HFFc6 (cell line): ENCODE measurements at regions not wholly inside any gene's neighbourhood (a gene's known extent, or its start where the extent isn't known, plus 50 kb on each side); places are given as distances from the start of the nearest gene placed in this dataset.

ENCODE experiments used
- DNase-seq: peaks from one replicate; pipeline ENCODE4 v3.0.0-alpha.2; 2018
- H3K27ac Mint-ChIP-seq: 2 replicates; pipeline ENCODE4 v1.8.0; 2020; ENCODE audit warnings: mild to moderate bottlenecking, mixed read lengths
- H3K27me3 Mint-ChIP-seq: 2 replicates; pipeline ENCODE4 v1.8.0; 2021; ENCODE audit warnings: mild to moderate bottlenecking, moderate library complexity, mixed read lengths; ENCODE audit not compliant: insufficient read depth
- H3K36me3 Mint-ChIP-seq: 2 replicates; pipeline ENCODE4 v1.8.0; 2021; ENCODE audit warnings: low read depth, mixed read lengths
- H3K4me1 Mint-ChIP-seq: 2 replicates; pipeline ENCODE4 v1.8.0; 2020; ENCODE audit warnings: low read depth, mixed read lengths
- H3K4me3 Mint-ChIP-seq: 2 replicates; pipeline ENCODE4 v1.8.0; 2020; ENCODE audit warnings: mild to moderate bottlenecking, moderate library complexity, mixed read lengths
- H3K9me3 Mint-ChIP-seq: 2 replicates; pipeline ENCODE4 v1.8.0; 2020; ENCODE audit warnings: mild to moderate bottlenecking, mixed read lengths
- CTCF ChIP-seq: fragments of 200-600 bp; sonication (generic); IDR thresholded peaks from 2 replicates; pipeline ENCODE4 v1.5.0; 2021; ENCODE audit warnings: antibody characterized with exemption, mild to moderate bottlenecking

- H3K27ac Mint-ChIP-seq = no peak overlapping the region
- no peak overlapping the region for H3K4me3 Mint-ChIP-seq
- no peak for TF ChIP-seq CTCF
- no peaks in the 10 kb centered on the region for H3K4me1 Mint-ChIP-seq
- H3K27me3 Mint-ChIP-seq = no peaks in the 10 kb centered on the region; the same call in 1 of the 2 replicates
- H3K9me3 Mint-ChIP-seq = peaks cover 17% of the 10 kb centered on the region
- H3K36me3 Mint-ChIP-seq = no peaks in the 10 kb centered on the region
- DNase-seq = no peak
Observed at GRCh38 chr2:16005389-16005788, 65.0 kb downstream of the MYCN start.

- Mint-ChIP-seq H3K9me3 (peaks cover 26% of the 10 kb centered on the region), H3K27ac (no peak overlapping the region), H3K4me3 (no peak overlapping the region), H3K4me1 (no peaks in the 10 kb centered on the region), H3K36me3 (no peaks in the 10 kb centered on the region), H3K27me3 (no peaks in the 10 kb centered on the region; the same call in 1 of the 2 replicates)
- TF ChIP-seq CTCF = no peak
- DNase-seq = no peak
Observed at GRCh38 chr2:16003809-16004208, 63.5 kb downstream of the MYCN start.

GRCh38 chr2:16003152-16003551, 62.8 kb downstream of the MYCN start:
- TF ChIP-seq CTCF = no peak
- Mint-ChIP-seq H3K4me1 (no peaks in the 10 kb centered on the region), H3K4me3 (no peak overlapping the region), H3K27ac (no peak overlapping the region), H3K27me3 (no peaks in the 10 kb centered on the region; the same call in 1 of the 2 replicates), H3K9me3 (peaks cover 31% of the 10 kb centered on the region), H3K36me3 (no peaks in the 10 kb centered on the region)
- DNase-seq = no peak

GRCh38 chr2:16002575-16002974, 62.2 kb downstream of the MYCN start:
- H3K4me1 Mint-ChIP-seq = no peaks in the 10 kb centered on the region
- no peaks in the 10 kb centered on the region for H3K36me3 Mint-ChIP-seq
- H3K4me3 Mint-ChIP-seq = no peak overlapping the region
- H3K27ac Mint-ChIP-seq = no peak overlapping the region
- no peaks in the 10 kb centered on the region; the same call in 1 of the 2 replicates for H3K27me3 Mint-ChIP-seq
- TF ChIP-seq CTCF = no peak
- DNase-seq = no peak
- peaks cover 36% of the 10 kb centered on the region for H3K9me3 Mint-ChIP-seq

- DNase-seq = no peak
- no peak overlapping the region for H3K27ac Mint-ChIP-seq
- no peak for TF ChIP-seq CTCF
Observed at GRCh38 chr2:16002144-16002543, 61.8 kb downstream of the MYCN start.

GRCh38 chr2:16000642-16001041, 60.3 kb downstream of the MYCN start:
- Mint-ChIP-seq H3K4me3 (no peak overlapping the region), H3K27ac (no peak overlapping the region), H3K9me3 (peaks cover 42% of the 10 kb centered on the region), H3K36me3 (no peaks in the 10 kb centered on the region), H3K27me3 (no peaks in the 10 kb centered on the region), H3K4me1 (no peaks in the 10 kb centered on the region)
- TF ChIP-seq CTCF = no peak
- DNase-seq = no peak

More at GRCh38 chr2:16002144-16002543, 61.8 kb downstream of the MYCN start:
- no peaks in the 10 kb centered on the region; the same call in 1 of the 2 replicates for H3K27me3 Mint-ChIP-seq
- H3K9me3 Mint-ChIP-seq = peaks cover 38% of the 10 kb centered on the region
- no peaks in the 10 kb centered on the region for H3K4me1 Mint-ChIP-seq
- no peaks in the 10 kb centered on the region for H3K36me3 Mint-ChIP-seq
- no peak overlapping the region for H3K4me3 Mint-ChIP-seq
